Medulla oblongata (tissue), 1 donor: ENCODE measurements at regions not wholly inside any gene's neighbourhood (a gene's known extent, or its start where the extent isn't known, plus 50 kb on each side); places are given as distances from the start of the nearest gene placed in this dataset.

Experiments
- DNase-seq: peaks from one replicate; pipeline ENCODE4 v3.0.0-alpha.2; 2015; ENCODE audit errors: extremely low spot score

- no peak for DNase-seq
Observed at GRCh38 chr4:30939069-30939468, 218.9 kb downstream of the PCDH7 start.

- no peak for DNase-seq
Observed at GRCh38 chr4:30939684-30940083, 219.5 kb downstream of the PCDH7 start.

GRCh38 chr4:30941641-30942040, 221.5 kb downstream of the PCDH7 start:
- DNase-seq = no peak

GRCh38 chr4:30943356-30943755, 223.2 kb downstream of the PCDH7 start:
- DNase-seq = no peak

GRCh38 chr4:30945586-30945985, 225.4 kb downstream of the PCDH7 start:
- DNase-seq = no peak

GRCh38 chr4:30946288-30946687, 226.1 kb downstream of the PCDH7 start:
- DNase-seq = no peak

GRCh38 chr4:30948653-30949052, 228.5 kb downstream of the PCDH7 start:
- DNase-seq = no peak

GRCh38 chr4:30950737-30951136, 230.6 kb downstream of the PCDH7 start:
- no peak for DNase-seq

- DNase-seq = no peak
Observed at GRCh38 chr4:30952526-30953219, 232.5 kb downstream of the PCDH7 start.

- no peak for DNase-seq
Observed at GRCh38 chr4:30953799-30954198, 233.6 kb downstream of the PCDH7 start.

- DNase-seq = no peak
Observed at GRCh38 chr4:30956916-30957315, 236.7 kb downstream of the PCDH7 start.

- no peak for DNase-seq
Observed at GRCh38 chr4:30957706-30958105, 237.5 kb downstream of the PCDH7 start.

GRCh38 chr4:30959781-30960485, 239.8 kb downstream of the PCDH7 start:
- DNase-seq = no peak

- no peak for DNase-seq
Observed at GRCh38 chr4:30962939-30963338, 242.8 kb downstream of the PCDH7 start.

- peak; percentile 42 for DNase-seq
Observed at GRCh38 chr4:30968926-30969325, 248.8 kb downstream of the PCDH7 start.

- DNase-seq = no peak
Observed at GRCh38 chr4:30972542-30972941, 252.4 kb downstream of the PCDH7 start.

- no peak for DNase-seq
Observed at GRCh38 chr4:30973993-30974392, 253.8 kb downstream of the PCDH7 start.

GRCh38 chr4:30979402-30979801, 259.2 kb downstream of the PCDH7 start:
- DNase-seq = no peak

- DNase-seq = no peak
Observed at GRCh38 chr4:30989508-30989907, 269.3 kb downstream of the PCDH7 start.

- DNase-seq = no peak
Observed at GRCh38 chr4:30996841-30997240, 276.7 kb downstream of the PCDH7 start.

- no peak for DNase-seq
Observed at GRCh38 chr4:31005037-31005436, 284.9 kb downstream of the PCDH7 start.

GRCh38 chr4:31007858-31008257, 287.7 kb downstream of the PCDH7 start:
- no peak for DNase-seq

- no peak for DNase-seq
Observed at GRCh38 chr4:31009926-31010325, 289.8 kb downstream of the PCDH7 start.

- no peak for DNase-seq
Observed at GRCh38 chr4:31015123-31015522, 295.0 kb downstream of the PCDH7 start.
